Umbilical cord (tissue), 1 donor: ENCODE measurements at regions not wholly inside any gene's neighbourhood (a gene's known extent, or its start where the extent isn't known, plus 50 kb on each side); places are given as distances from the start of the nearest gene placed in this dataset.
"Not testable (repeated sequence)": the region's sequence is repeated elsewhere in the genome, so short reads cannot be mapped to it uniquely, and the experiment has no call there.

ENCODE experiments used
- DNase-seq: peaks from one replicate; pipeline ENCODE4 v3.0.0-alpha.2; 2015; ENCODE audit warnings: low spot score

GRCh38 chr4:115660465-115660864 is 547.0 kb upstream of the NDST4 start:
- DNase-seq: no peak

DNA sequence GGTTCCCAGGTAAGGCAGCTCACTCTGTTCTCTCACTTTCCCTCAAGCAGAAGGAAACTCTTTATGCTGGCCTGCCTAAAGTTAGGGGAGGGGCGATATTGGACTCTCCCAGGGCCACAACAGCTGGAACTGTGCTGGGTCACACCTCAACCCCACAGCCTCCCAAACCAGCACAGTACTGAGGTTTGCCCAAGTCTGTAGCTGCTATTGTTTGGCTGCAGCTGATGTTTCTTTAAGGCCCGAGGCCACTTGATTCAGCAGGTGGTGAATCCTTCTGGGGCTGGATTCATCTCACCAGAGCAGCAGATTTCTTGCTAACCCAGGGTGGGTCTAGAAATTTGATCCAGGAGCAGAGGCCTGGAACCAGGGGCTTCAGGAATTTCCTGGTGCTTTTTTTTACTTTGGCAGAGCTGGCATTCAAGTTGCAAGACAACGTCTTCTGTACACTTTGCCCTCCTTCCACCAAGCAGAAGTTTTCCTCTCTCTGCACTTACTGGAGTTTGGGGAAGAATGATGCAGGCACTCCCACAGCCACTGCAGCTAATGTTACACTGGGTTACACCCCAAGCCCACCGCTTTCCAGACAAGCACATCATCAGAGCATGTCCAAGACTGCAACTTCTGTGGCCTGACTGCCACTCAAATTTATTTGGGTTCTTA is 544.7 kb upstream of the NDST4 start:
- DNase-seq: no peak

DNA sequence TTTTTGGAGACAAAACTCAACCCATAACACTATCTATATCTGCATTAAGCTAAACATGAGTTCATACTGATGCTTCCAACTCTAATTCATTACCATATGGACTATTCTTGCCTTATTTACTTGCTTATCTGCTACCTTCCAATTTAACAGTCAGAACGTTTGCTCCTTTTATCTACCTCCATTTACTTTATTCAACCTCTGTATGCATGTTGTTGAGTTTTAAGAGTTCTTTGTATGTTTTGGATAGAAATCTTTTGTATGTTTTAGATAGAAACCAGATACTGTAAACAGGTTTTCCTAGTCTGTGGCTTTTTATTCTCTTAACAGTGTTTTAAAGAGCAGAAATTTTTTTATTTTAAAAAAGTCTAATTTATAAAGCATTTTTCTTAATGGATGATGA is 542.2 kb upstream of the NDST4 start:
- no peak for DNase-seq

DNA sequence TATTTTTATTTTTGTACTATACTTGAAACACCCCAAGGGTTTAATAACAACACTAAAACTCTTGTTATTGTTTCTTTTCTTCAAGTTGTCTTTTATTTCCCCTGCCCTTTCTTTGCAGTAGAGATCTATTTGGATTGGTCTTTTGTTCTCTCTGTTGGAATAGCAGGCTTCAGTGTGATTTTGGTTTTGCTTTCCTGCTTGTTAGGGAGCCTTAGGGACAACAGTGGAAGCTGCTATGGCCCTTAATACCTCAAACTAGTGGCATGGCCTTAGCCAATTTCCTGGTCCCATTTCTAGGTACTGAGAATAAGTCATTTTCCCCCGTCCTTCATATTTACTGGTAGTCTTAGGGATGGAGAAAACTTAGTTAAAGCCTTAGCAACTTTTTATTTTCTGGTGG is 535.4 kb upstream of the NDST4 start:
- no peak for DNase-seq

- DNase-seq: no peak
Observed at GRCh38 chr4:115629270-115629669, 515.9 kb upstream of the NDST4 start.

DNA sequence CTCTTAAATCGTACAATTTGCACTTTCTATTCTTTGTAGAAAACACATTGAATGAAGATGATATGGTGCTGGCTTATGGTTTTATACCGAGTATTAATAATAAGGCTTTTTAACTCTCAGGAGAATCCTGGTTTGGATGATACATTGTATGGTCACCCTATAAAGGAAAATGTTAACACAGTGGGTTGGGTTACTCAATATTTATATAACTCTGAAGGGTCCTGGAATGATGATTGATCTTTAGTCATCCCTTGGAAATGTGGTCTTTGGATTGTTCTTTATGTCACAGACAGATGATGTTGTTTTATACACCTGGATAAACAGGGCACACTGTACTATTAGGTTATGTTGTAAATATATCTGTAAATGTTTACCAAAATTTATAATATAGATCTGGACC is 496.2 kb upstream of the NDST4 start:
- no peak for DNase-seq

DNA sequence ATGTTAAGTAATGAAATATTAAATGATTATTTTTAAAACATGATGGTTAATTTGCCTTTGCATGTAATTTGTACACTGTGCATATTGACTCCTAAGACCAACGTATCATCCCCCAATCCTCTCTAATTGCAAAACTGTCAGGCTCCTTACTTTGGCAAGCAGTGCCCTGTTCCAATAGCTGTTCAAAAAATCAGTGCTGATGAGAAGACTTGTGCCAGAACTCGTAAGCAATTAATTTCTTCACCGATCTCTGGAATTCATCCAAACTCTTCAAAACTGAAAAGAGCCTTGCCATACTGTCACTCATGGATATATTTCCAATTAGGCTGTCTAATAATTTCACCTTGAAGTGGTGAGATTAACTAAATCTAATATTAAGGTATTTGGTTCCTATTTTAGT is 493.9 kb upstream of the NDST4 start:
- DNase-seq: no peak

- no peak for DNase-seq
Observed at GRCh38 chr4:115596265-115597001, 483.0 kb upstream of the NDST4 start.

GRCh38 chr4:115580901-115581300 is 467.5 kb upstream of the NDST4 start:
- no peak for DNase-seq

GRCh38 chr4:115575851-115576250 is 462.4 kb upstream of the NDST4 start:
- DNase-seq: no peak

DNA sequence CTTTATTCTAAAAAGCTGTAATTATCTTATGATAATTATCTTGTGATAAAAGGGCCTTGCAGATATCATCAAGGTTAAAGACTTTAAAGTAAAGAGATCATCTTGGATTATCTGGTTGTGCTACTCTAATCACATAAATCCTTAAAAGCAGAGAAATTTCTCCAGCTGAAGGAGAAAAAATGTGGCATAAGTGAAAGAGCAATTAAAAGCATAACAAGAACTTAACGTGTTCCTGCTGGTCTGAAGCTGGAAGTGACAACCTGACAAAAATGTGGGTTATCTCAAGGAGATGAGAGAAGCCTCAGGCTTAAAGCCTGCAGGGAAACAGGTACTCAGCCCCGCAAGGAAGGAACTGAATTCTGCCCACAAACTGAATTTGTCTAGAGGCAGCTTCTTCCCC is 449.1 kb upstream of the NDST4 start:
- peak; percentile 13 for DNase-seq

DNA sequence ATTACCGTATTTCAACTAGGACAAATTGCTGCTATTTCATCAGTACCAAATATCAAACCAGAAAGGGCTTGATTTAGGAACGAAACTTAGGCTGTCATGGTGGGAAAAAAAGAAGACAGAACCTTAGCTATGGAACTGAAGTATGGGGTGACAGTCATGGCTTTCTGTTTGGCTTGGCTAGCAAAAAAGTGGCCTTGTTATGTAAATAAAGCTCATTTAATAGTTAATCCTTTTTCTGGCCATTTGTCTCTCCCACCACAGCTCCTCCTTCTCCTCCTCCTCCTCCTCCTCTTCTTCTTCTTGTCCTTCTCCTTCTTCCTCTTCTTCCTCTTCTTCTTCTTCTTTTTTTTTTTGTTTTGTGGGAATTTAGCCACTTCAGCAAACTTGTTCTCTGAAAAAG is 434.7 kb upstream of the NDST4 start:
- no peak for DNase-seq

DNA sequence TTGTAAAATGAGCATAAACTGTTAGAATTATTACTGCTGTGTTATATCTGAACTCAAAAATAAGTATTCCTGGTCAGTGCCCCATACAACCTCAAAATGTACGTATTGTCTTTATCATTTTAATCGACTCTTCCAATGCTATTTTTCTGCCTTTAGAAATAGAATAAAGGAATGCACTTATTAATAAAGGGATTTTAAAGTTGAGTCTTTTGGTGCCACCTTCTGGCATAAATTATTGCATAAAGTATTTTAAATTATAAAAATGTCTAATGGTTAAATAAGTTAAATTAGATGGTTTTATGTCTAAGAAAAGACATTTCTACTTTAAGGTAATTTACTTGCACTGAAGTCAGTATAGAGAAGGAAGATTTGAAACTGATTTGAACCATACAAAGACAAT is 424.0 kb upstream of the NDST4 start:
- DNase-seq: peak; percentile 3

DNA sequence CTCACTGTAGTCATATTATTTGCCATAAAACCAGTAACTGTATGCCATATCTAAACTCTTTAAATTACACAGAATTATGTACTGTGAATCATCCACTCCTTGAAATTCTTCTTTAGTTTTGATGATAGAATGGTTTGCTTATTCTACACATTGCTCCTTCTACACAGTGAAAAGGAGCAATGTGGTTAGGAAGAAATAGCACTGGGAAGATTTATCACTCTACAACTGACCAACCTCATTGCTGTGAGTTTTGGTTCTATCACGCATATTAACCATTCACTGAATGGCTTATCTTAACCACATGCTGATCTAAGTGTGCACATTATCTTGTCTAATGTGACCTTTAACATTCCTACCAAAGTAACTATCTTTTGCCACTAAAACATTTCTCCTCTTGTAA is 415.7 kb upstream of the NDST4 start:
- no peak for DNase-seq

GRCh38 chr4:115519476-115519875 is 406.1 kb upstream of the NDST4 start:
- not testable (repeated sequence) for DNase-seq

- DNase-seq: no peak
Observed at GRCh38 chr4:115515772-115516171, 402.4 kb upstream of the NDST4 start.

- no peak for DNase-seq
Observed at GRCh38 chr4:115515366-115515765, 401.9 kb upstream of the NDST4 start.

DNA sequence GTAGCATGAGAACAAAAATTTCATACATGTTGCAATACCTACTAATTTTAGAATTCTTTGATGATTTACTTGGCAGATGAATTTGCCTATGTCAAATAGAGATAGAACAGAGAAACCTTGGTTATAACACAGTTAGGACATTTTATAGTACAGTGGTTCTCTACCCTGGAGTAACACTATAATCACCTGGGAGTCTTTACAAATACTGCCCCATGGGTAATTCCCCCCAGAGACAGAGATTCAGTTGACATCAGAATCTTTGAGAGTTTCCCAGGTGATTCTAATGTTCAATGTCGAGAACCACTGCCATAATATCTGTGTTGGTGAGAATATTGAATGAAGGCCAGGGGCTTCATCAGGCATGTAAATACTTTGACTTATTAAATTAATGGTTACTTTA is 401.3 kb upstream of the NDST4 start:
- no peak for DNase-seq

- DNase-seq: no peak
Observed at GRCh38 chr4:115505326-115505725, 391.9 kb upstream of the NDST4 start.

- no peak for DNase-seq
Observed at GRCh38 chr4:115501656-115502055, 388.2 kb upstream of the NDST4 start.

- DNase-seq: not testable (repeated sequence)
Observed at GRCh38 chr4:115493770-115494169, 380.4 kb upstream of the NDST4 start.

GRCh38 chr4:115491686-115492085 is 378.3 kb upstream of the NDST4 start:
- no peak for DNase-seq

GRCh38 chr4:115489279-115489678 is 375.9 kb upstream of the NDST4 start:
- DNase-seq: no peak

GRCh38 chr4:115485402-115485801 is 372.0 kb upstream of the NDST4 start:
- no peak for DNase-seq
